Osteocyte (in vitro differentiated cells): ENCODE measurements at regions not wholly inside any gene's neighbourhood (a gene's known extent, or its start where the extent isn't known, plus 50 kb on each side); places are given as distances from the start of the nearest gene placed in this dataset.

ENCODE experiments used
- DNase-seq: peaks from one replicate; pipeline ENCODE4 v3.0.0; 2021; ENCODE audit warnings: mixed read lengths; ENCODE audit not compliant: unreplicated experiment; ENCODE audit errors: extremely low spot score
- H3K27ac Mint-ChIP-seq: one replicate; pipeline ENCODE4 v1.8.0; 2021; ENCODE audit warnings: mild to moderate bottlenecking, mixed read lengths; ENCODE audit not compliant: unreplicated experiment
- H3K27me3 Mint-ChIP-seq: one replicate; pipeline ENCODE4 v1.8.0; 2021; ENCODE audit warnings: mixed read lengths; ENCODE audit not compliant: unreplicated experiment
- H3K36me3 Mint-ChIP-seq: one replicate; pipeline ENCODE4 v1.8.0; 2021; ENCODE audit warnings: mixed read lengths; ENCODE audit not compliant: unreplicated experiment
- H3K4me1 Mint-ChIP-seq: one replicate; pipeline ENCODE4 v1.8.0; 2021; ENCODE audit warnings: mixed read lengths; ENCODE audit not compliant: unreplicated experiment
- H3K4me3 Mint-ChIP-seq: one replicate; pipeline ENCODE4 v1.8.0; 2021; ENCODE audit warnings: mild to moderate bottlenecking, moderate library complexity, mixed read lengths; ENCODE audit not compliant: unreplicated experiment
- H3K9me3 Mint-ChIP-seq: one replicate; pipeline ENCODE4 v1.8.0; 2021; ENCODE audit warnings: mixed read lengths; ENCODE audit not compliant: unreplicated experiment
- CTCF ChIP-seq: fragments of 200-600 bp; sonication (generic); IDR thresholded peaks from 2 replicates; pipeline ENCODE4 v1.5.0; 2021; ENCODE audit warnings: antibody characterized with exemption, mild to moderate bottlenecking, moderate library complexity

GRCh38 chr9:80787636-80788035 is 901.7 kb downstream of the TLE1 start:
- Mint-ChIP-seq H3K4me3 (no peak overlapping the region), H3K27ac (no peak overlapping the region), H3K27me3 (no peaks in the 10 kb centered on the region), H3K4me1 (peaks cover 6% of the 10 kb centered on the region), H3K9me3 (peaks cover 11% of the 10 kb centered on the region), H3K36me3 (peaks cover 3% of the 10 kb centered on the region)
- no peak for TF ChIP-seq CTCF
- no peak for DNase-seq

- no peak overlapping the region for H3K4me3 Mint-ChIP-seq
- DNase-seq, result no peak
- H3K27me3 Mint-ChIP-seq, result no peaks in the 10 kb centered on the region
- H3K4me1 Mint-ChIP-seq, result no peaks in the 10 kb centered on the region
- no peak overlapping the region for H3K27ac Mint-ChIP-seq
- peaks cover 11% of the 10 kb centered on the region for H3K9me3 Mint-ChIP-seq
- peaks cover 3% of the 10 kb centered on the region for H3K36me3 Mint-ChIP-seq
- no peak for TF ChIP-seq CTCF
Observed at GRCh38 chr9:80784647-80785046, 904.7 kb downstream of the TLE1 start.

- Mint-ChIP-seq H3K4me1 (peaks cover 7% of the 10 kb centered on the region), H3K27ac (no peak overlapping the region), H3K36me3 (no peaks in the 10 kb centered on the region), H3K4me3 (no peak overlapping the region), H3K9me3 (no peaks in the 10 kb centered on the region), H3K27me3 (no peaks in the 10 kb centered on the region)
- no peak for DNase-seq
- no peak for TF ChIP-seq CTCF
Observed at GRCh38 chr9:80775971-80776370, 913.4 kb downstream of the TLE1 start.

- Mint-ChIP-seq H3K27ac (peak overlapping the region; percentile 9), H3K9me3 (no peaks in the 10 kb centered on the region), H3K36me3 (no peaks in the 10 kb centered on the region), H3K4me3 (no peak overlapping the region), H3K4me1 (peaks cover 7% of the 10 kb centered on the region), H3K27me3 (no peaks in the 10 kb centered on the region)
- no peak for TF ChIP-seq CTCF
- DNase-seq, result no peak
Observed at GRCh38 chr9:80775530-80775929, 913.8 kb downstream of the TLE1 start.

GRCh38 chr9:80771555-80772347 is 917.6 kb downstream of the TLE1 start:
- no peak for DNase-seq
- TF ChIP-seq CTCF, result no peak
- Mint-ChIP-seq H3K27ac (no peak overlapping the region), H3K4me3 (no peak overlapping the region), H3K36me3 (no peaks in the 10 kb centered on the region), H3K27me3 (no peaks in the 10 kb centered on the region), H3K9me3 (no peaks in the 10 kb centered on the region), H3K4me1 (peaks cover 7% of the 10 kb centered on the region)
